Bronchial epithelial cell (primary cell): ENCODE measurements at regions not wholly inside any gene's neighbourhood (a gene's known extent, or its start where the extent isn't known, plus 50 kb on each side); places are given as distances from the start of the nearest gene placed in this dataset.

Source experiments
- DNase-seq: peaks from one replicate; pipeline ENCODE4 v3.0.0-alpha.2; 2010; ENCODE audit warnings: low read depth
- FAIRE-seq: peaks from 2 replicates; lab custom pipeline; 2011; peaks lifted over from hg19 to GRCh38; lab: Jason Lieb, UNC
- H3K27me3 ChIP-seq: 2 replicates; pipeline ENCODE4 v1.5.1; 2011; ENCODE audit warnings: low read length; ENCODE audit not compliant: control insufficient read depth, insufficient read depth
- H3K36me3 ChIP-seq: 2 replicates; pipeline ENCODE4 v1.5.1; 2011; ENCODE audit warnings: low read length; ENCODE audit not compliant: control insufficient read depth, insufficient read depth
- H3K4me3 ChIP-seq: 2 replicates; pipeline ENCODE4 v1.5.1; 2011; ENCODE audit warnings: mild to moderate bottlenecking, low read depth, low read length, control low read depth
- CTCF ChIP-seq: IDR thresholded peaks from 2 replicates; pipeline ENCODE4 v1.5.1; 2011; ENCODE audit warnings: mild to moderate bottlenecking, moderate library complexity, low read length, control low read depth, inconsistent platforms; ENCODE audit not compliant: insufficient read depth, severe bottlenecking

DNA sequence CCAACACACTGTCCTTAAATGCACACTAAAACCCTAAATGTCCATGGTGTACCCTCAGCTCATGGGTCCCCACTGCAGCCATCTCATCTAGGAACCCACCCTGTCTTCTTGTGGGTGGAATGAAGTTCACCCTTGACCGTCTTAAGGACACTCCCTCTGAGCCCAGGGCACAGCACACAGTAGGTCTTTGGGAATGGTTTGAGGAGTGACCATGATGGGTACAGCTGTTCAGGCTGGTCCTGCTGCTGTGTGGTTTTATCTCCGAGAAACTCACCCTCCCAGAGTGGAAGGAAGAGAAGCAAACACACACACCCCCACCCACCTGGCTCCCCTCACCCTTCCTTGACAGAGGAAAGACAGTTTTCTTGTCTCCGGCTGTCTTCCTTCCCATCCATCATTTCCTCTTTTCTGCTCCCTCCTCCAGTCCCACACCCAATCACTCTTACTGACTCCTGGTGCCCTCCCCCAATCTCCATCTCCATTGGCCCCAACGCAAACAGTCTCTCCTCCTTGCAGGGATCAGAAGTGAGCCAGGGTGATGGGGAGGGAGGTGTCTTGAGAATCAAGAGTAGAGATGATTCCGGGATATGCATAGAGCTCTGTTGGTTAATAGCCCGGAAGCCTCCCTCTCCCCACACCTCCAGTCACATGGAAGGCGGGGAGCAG is 105.9 kb upstream of the LHX5 start:
- no peak for TF ChIP-seq CTCF
- Histone ChIP-seq H3K36me3 (no peaks in the 10 kb centered on the region), H3K4me3 (no peak overlapping the region), H3K27me3 (no peaks in the 10 kb centered on the region)
- no peak for DNase-seq
- FAIRE-seq = no peak

DNA sequence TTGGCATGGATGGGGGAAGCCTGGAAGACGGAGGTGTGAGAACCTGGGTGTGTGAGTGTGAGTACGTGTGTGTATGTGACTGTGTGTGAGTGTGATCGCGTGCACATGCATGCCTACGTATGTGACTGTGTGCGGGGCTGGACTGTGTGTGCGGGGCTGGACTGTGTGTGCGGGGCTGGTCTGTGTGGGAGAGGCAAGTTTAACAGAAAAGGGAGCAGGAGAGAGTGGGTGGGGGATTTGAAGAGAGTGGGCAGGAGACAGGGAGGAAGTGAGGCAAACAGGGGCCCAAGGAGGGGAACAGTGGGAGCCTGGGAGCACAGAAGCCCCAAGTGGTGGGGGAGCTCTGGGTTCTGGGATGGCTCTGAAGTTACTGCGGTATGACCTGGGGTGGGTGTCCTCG is 103.7 kb upstream of the LHX5 start:
- DNase-seq = no peak
- no peak for FAIRE-seq
- H3K36me3 ChIP-seq = no peaks in the 10 kb centered on the region
- no peaks in the 10 kb centered on the region for H3K27me3 ChIP-seq
- no peak overlapping the region for H3K4me3 ChIP-seq
- TF ChIP-seq CTCF = no peak

DNA sequence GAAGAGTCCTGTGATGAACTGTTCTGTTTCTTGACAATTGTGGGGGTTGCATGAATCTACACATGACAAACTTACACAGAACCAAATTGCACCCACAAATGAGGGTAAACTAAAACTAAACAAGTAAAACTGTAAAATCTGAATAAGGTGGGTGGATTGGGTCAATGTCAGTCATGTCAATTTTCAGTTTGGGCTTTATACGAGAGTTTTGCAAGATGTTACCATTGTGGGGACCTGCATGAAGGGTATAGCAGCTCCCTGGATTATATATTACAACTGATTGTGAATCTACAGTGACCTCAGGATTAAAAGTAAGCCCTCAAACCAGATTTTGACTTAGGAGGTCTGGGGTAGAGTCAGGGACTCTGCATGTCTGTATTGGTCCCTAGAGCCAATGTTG is 101.5 kb upstream of the LHX5 start:
- no peak for TF ChIP-seq CTCF
- Histone ChIP-seq H3K36me3 (no peaks in the 10 kb centered on the region), H3K27me3 (no peaks in the 10 kb centered on the region), H3K4me3 (no peak overlapping the region)
- DNase-seq (no peak), FAIRE-seq (no peak)

- no peak for FAIRE-seq
- Histone ChIP-seq H3K27me3 (no peaks in the 10 kb centered on the region), H3K4me3 (no peak overlapping the region), H3K36me3 (no peaks in the 10 kb centered on the region)
- no peak for DNase-seq
- TF ChIP-seq CTCF = no peak
Measured at GRCh38 chr12:113571713-113572112, 100.0 kb upstream of the LHX5 start.

GRCh38 chr12:113569806-113570205 is 98.1 kb upstream of the LHX5 start:
- no peak overlapping the region for H3K4me3 ChIP-seq
- no peaks in the 10 kb centered on the region for H3K27me3 ChIP-seq
- DNase-seq (no peak), FAIRE-seq (no peak)
- no peaks in the 10 kb centered on the region for H3K36me3 ChIP-seq
- TF ChIP-seq CTCF = no peak

GRCh38 chr12:113568021-113568420 is 96.3 kb upstream of the LHX5 start:
- no peaks in the 10 kb centered on the region for H3K27me3 ChIP-seq
- H3K4me3 ChIP-seq = no peak overlapping the region
- no peak for TF ChIP-seq CTCF
- no peak for DNase-seq
- no peak for FAIRE-seq
- H3K36me3 ChIP-seq = no peaks in the 10 kb centered on the region
